H1 (cell line): ENCODE measurements at regions not wholly inside any gene's neighbourhood (a gene's known extent, or its start where the extent isn't known, plus 50 kb on each side); places are given as distances from the start of the nearest gene placed in this dataset.

Source experiments
- POLR2A ChIP-seq, 2 experiments: IDR thresholded peaks; 1 replicate in 1 of 2; 2 replicates in 1 of 2; pipeline ENCODE4 v1.6.1; 2011; ENCODE audit warnings: low read depth in 2 of 2, low read length in 2 of 2, mild to moderate bottlenecking in 2 of 2; ENCODE audit errors: control extremely low read depth in 1 of 2
- TAF1 ChIP-seq: IDR thresholded peaks from 2 replicates; pipeline ENCODE4 v1.6.1; 2011; ENCODE audit warnings: mild to moderate bottlenecking, low read depth, low read length
- TEAD4 ChIP-seq: IDR thresholded peaks from 2 replicates; pipeline ENCODE4 v1.6.1; 2012; ENCODE audit warnings: low read depth, low read length, inconsistent platforms, mixed read lengths

- TF ChIP-seq TEAD4 = no peak
- no peak for TF ChIP-seq TAF1
- TF ChIP-seq POLR2A (IDR thresholded peaks at IDR 0.05; ENCODE audit: control extremely low read depth in 1 of 2, low read depth in 2 of 2, low read length in 2 of 2) = no peak
Measured at GRCh38 chr5:162543437-162543836, 475.9 kb downstream of the GABRG2 start.
